Mesendoderm (in vitro differentiated cells): ENCODE measurements at regions not wholly inside any gene's neighbourhood (a gene's known extent, or its start where the extent isn't known, plus 50 kb on each side); places are given as distances from the start of the nearest gene placed in this dataset.

Experiments used
- DNase-seq: peaks from one replicate; pipeline ENCODE4 v3.0.0; 2013
- H2AK5ac ChIP-seq: 2 replicates; pipeline ENCODE4 v1.6.1; 2013; ENCODE audit warnings: low read length, inconsistent platforms
- H2BK120ac ChIP-seq: 2 replicates; pipeline ENCODE4 v1.6.1; 2013; ENCODE audit warnings: low read depth, mild to moderate bottlenecking, low read length, moderate library complexity, mixed read lengths
- H2BK15ac ChIP-seq: replicated peaks from 2 replicates; pipeline ENCODE4 v1.6.1; 2013; ENCODE audit warnings: low read depth, mild to moderate bottlenecking, moderate library complexity
- H2BK5ac ChIP-seq: 2 replicates; pipeline ENCODE4 v1.6.1; 2013; ENCODE audit warnings: low read length, inconsistent platforms
- H3K18ac ChIP-seq: 2 replicates; pipeline ENCODE4 v1.6.1; 2013; ENCODE audit warnings: mild to moderate bottlenecking, low read length, mixed read lengths
- H3K23ac ChIP-seq: one replicate; pipeline ENCODE4 v1.6.1; 2013; ENCODE audit warnings: low read length
- H3K27ac ChIP-seq: 2 replicates; pipeline ENCODE4 v1.5.1; 2013; ENCODE audit warnings: low read depth, mild to moderate bottlenecking, inconsistent platforms, low read length, moderate library complexity
- H3K27me3 ChIP-seq: 2 replicates; pipeline ENCODE4 v1.6.1; 2013; ENCODE audit warnings: low read length, control low read depth, mild to moderate bottlenecking, inconsistent platforms; ENCODE audit not compliant: insufficient read depth, poor library complexity
- H3K36me3 ChIP-seq: 2 replicates; pipeline ENCODE4 v1.6.1; 2013; ENCODE audit warnings: low read length, inconsistent platforms; ENCODE audit not compliant: control insufficient read depth, insufficient read depth
- H3K4ac ChIP-seq: one replicate; pipeline ENCODE4 v1.6.1; 2013; ENCODE audit warnings: low read depth, mild to moderate bottlenecking, low read length, moderate library complexity
- H3K4me1 ChIP-seq: 2 replicates; pipeline ENCODE4 v1.6.1; 2013; ENCODE audit warnings: low read depth, low read length, inconsistent platforms; ENCODE audit not compliant: control insufficient read depth
- H3K4me2 ChIP-seq: 2 replicates; pipeline ENCODE4 v1.6.1; 2013; ENCODE audit warnings: low read length
- H3K4me3 ChIP-seq: 2 replicates; pipeline ENCODE4 v1.5.1; 2013; ENCODE audit warnings: mild to moderate bottlenecking, low read length
- H3K56ac ChIP-seq: one replicate; pipeline ENCODE4 v1.6.1; 2013; ENCODE audit warnings: low read length
- H3K79me1 ChIP-seq: 2 replicates; pipeline ENCODE4 v1.6.1; 2013; ENCODE audit warnings: low read length, inconsistent platforms
- H3K79me2 ChIP-seq: 2 replicates; pipeline ENCODE4 v1.6.1; 2013; ENCODE audit warnings: mild to moderate bottlenecking, low read length; ENCODE audit not compliant: control insufficient read depth, insufficient read depth
- H3K9ac ChIP-seq: 2 replicates; pipeline ENCODE4 v1.6.1; 2013; ENCODE audit warnings: low read length, inconsistent platforms
- H4K5ac ChIP-seq: one replicate; pipeline ENCODE4 v1.6.1; 2013; ENCODE audit warnings: low read length
- H4K8ac ChIP-seq: one replicate; pipeline ENCODE4 v1.6.1; 2013; ENCODE audit warnings: low read depth, mild to moderate bottlenecking, control low read depth, low read length, moderate library complexity
- WGBS: extraction: QIAGEN DNeasy Blood & Tissue Kit; methylation state at CpG from one replicate; pipeline ENCODE4 v1.1.7; 2013; ENCODE audit warnings: low lambda C conversion rate, missing lambda C conversion rate; ENCODE audit not compliant: insufficient coverage; ENCODE audit errors: extremely low coverage; 5-methylcytosine and 5-hydroxymethylcytosine counted together

- no CpG with 5 or more reads among the region's 10 CpGs for WGBS
- Histone ChIP-seq H2BK15ac (no peak overlapping the region), H3K9ac (no peak overlapping the region), H2BK5ac (no peak overlapping the region), H3K56ac (peak overlapping the region; percentile 46), H3K27ac (no peak overlapping the region), H2BK120ac (no peak overlapping the region), H3K4me1 (no peaks in the 10 kb centered on the region), H3K79me1 (no peaks in the 10 kb centered on the region), H2AK5ac (no peak overlapping the region), H3K18ac (no peak overlapping the region), H3K36me3 (no peaks in the 10 kb centered on the region), H3K27me3 (no peaks in the 10 kb centered on the region), H3K23ac (no peak overlapping the region), H3K4ac (no peak overlapping the region), H3K4me2 (no peak overlapping the region), H3K79me2 (no peaks in the 10 kb centered on the region), H3K4me3 (no peak overlapping the region), H4K5ac (no peak overlapping the region), H4K8ac (no peak overlapping the region)
- peak; percentile 77 for DNase-seq
Measured at GRCh38 chr17:36755586-36755985, 154.2 kb downstream of the MRM1 start.

GRCh38 chr17:36756695-36757094 lies 155.3 kb downstream of the MRM1 start:
- Histone ChIP-seq H3K4me3 (no peak overlapping the region), H3K9ac (no peak overlapping the region), H2BK120ac (no peak overlapping the region), H3K79me2 (no peaks in the 10 kb centered on the region), H3K4me2 (no peak overlapping the region), H4K5ac (no peak overlapping the region), H3K79me1 (no peaks in the 10 kb centered on the region), H3K4ac (no peak overlapping the region), H2BK15ac (no peak overlapping the region), H4K8ac (no peak overlapping the region), H3K27me3 (no peaks in the 10 kb centered on the region), H3K4me1 (no peaks in the 10 kb centered on the region), H3K18ac (no peak overlapping the region), H2AK5ac (no peak overlapping the region), H2BK5ac (no peak overlapping the region), H3K23ac (no peak overlapping the region), H3K36me3 (no peaks in the 10 kb centered on the region), H3K56ac (no peak overlapping the region), H3K27ac (no peak overlapping the region)
- no CpG with 5 or more reads among the region's 3 CpGs for WGBS
- no peak for DNase-seq

GRCh38 chr17:36760425-36760824 lies 159.0 kb downstream of the MRM1 start:
- Histone ChIP-seq H3K36me3 (no peaks in the 10 kb centered on the region), H3K27me3 (no peaks in the 10 kb centered on the region), H2BK120ac (no peak overlapping the region), H2AK5ac (no peak overlapping the region), H3K4ac (no peak overlapping the region), H3K4me1 (no peaks in the 10 kb centered on the region), H3K4me2 (no peak overlapping the region), H3K18ac (no peak overlapping the region), H3K9ac (no peak overlapping the region), H3K79me1 (no peaks in the 10 kb centered on the region), H3K4me3 (no peak overlapping the region), H2BK5ac (no peak overlapping the region), H3K27ac (no peak overlapping the region), H3K23ac (no peak overlapping the region), H4K8ac (no peak overlapping the region), H2BK15ac (no peak overlapping the region), H3K56ac (no peak overlapping the region), H3K79me2 (no peaks in the 10 kb centered on the region), H4K5ac (no peak overlapping the region)
- DNase-seq = no peak
- no CpG with 5 or more reads among the region's 5 CpGs for WGBS

GRCh38 chr17:36761203-36761950 lies 160.0 kb downstream of the MRM1 start:
- Histone ChIP-seq H3K9ac (no peak overlapping the region), H4K8ac (no peak overlapping the region), H3K27me3 (no peaks in the 10 kb centered on the region), H3K27ac (no peak overlapping the region), H2BK15ac (no peak overlapping the region), H3K23ac (no peak overlapping the region), H2BK5ac (peak overlapping the region; percentile 15), H3K4ac (no peak overlapping the region), H3K79me2 (no peaks in the 10 kb centered on the region), H2AK5ac (peak overlapping the region; percentile 29), H3K4me3 (no peak overlapping the region), H3K36me3 (no peaks in the 10 kb centered on the region), H2BK120ac (no peak overlapping the region), H3K56ac (peak overlapping the region; percentile 6), H3K79me1 (no peaks in the 10 kb centered on the region), H4K5ac (no peak overlapping the region), H3K18ac (no peak overlapping the region), H3K4me2 (no peak overlapping the region), H3K4me1 (no peaks in the 10 kb centered on the region)
- no peak for DNase-seq
- 71% methylated on average over 1 of the region's 26 CpGs for WGBS

GRCh38 chr17:36765436-36766043 lies 164.2 kb downstream of the MRM1 start:
- no CpG with 5 or more reads among the region's 18 CpGs for WGBS

More at GRCh38 chr17:36765436-36766043, 164.2 kb downstream of the MRM1 start:
- Histone ChIP-seq H3K4me2 (no peak overlapping the region), H2BK5ac (no peak overlapping the region), H3K23ac (no peak overlapping the region), H3K79me2 (no peaks in the 10 kb centered on the region), H3K36me3 (no peaks in the 10 kb centered on the region), H2AK5ac (no peak overlapping the region), H3K4me3 (no peak overlapping the region), H3K4ac (no peak overlapping the region), H2BK120ac (no peak overlapping the region), H4K8ac (no peak overlapping the region), H3K4me1 (no peaks in the 10 kb centered on the region), H4K5ac (no peak overlapping the region), H3K27ac (no peak overlapping the region), H3K9ac (no peak overlapping the region), H3K56ac (no peak overlapping the region), H3K18ac (no peak overlapping the region), H2BK15ac (no peak overlapping the region), H3K27me3 (no peaks in the 10 kb centered on the region), H3K79me1 (no peaks in the 10 kb centered on the region)
- DNase-seq = no peak
